Caco-2 (cell line): ENCODE measurements at regions not wholly inside any gene's neighbourhood (a gene's known extent, or its start where the extent isn't known, plus 50 kb on each side); places are given as distances from the start of the nearest gene placed in this dataset.

ENCODE experiments used
- BruUV-seq: library from RNA; stranded (reverse); fragments of 400-500 nt; replicated peaks from 2 replicates; lab custom pipeline; 2021; lab: Mats Ljungman, UMichigan
- CTCF ChIA-PET: fragments of 300-600 bp; sonication (Branson Sonifier 250); formaldehyde crosslinking; loops from one replicate; lab custom pipeline; 2022; ENCODE audit warnings: antibody characterized with exemption; lab: Charles Lee
- POLR2A ChIA-PET: fragments of 300-600 bp; sonication (Branson Sonifier 250); formaldehyde crosslinking; loops from one replicate; lab custom pipeline; 2022; ENCODE audit warnings: antibody characterized with exemption; lab: Charles Lee
- DNase-seq, 2 experiments: peaks; one replicate each; pipeline versions ENCODE4 v3.0.0 to v3.0.0-alpha.2; 2020 to 2022
- H3K27me3 ChIP-seq: replicated peaks from 2 replicates; pipeline ENCODE4 v1.6.0; 2011; ENCODE audit warnings: low read length; ENCODE audit not compliant: control insufficient read depth, insufficient read depth
- H3K36me3 ChIP-seq: 2 replicates; pipeline ENCODE4 v1.5.1; 2011; ENCODE audit warnings: low read length; ENCODE audit not compliant: control insufficient read depth, insufficient read depth
- H3K4me1 ChIP-seq: fragments of 250-450 bp; sonication (Bioruptor Pico); 2 replicates; pipeline ENCODE4 v1.5.1; 2020; ENCODE audit warnings: mild to moderate bottlenecking
- H3K4me3 ChIP-seq: 2 replicates; pipeline ENCODE4 v1.5.1; 2011; ENCODE audit warnings: low read depth, mild to moderate bottlenecking, control low read depth, low read length
- H3K9me3 ChIP-seq: fragments of 250-450 bp; sonication (Bioruptor Pico); 2 replicates; pipeline ENCODE4 v1.5.1; 2020; ENCODE audit warnings: mild to moderate bottlenecking, moderate library complexity
- H3K27ac Mint-ChIP-seq: one replicate; pipeline ENCODE4 v1.8.0; 2022; ENCODE audit warnings: mixed read lengths; ENCODE audit not compliant: unreplicated experiment
- H3K27me3 Mint-ChIP-seq: one replicate; pipeline ENCODE4 v1.8.0; 2022; ENCODE audit warnings: mixed read lengths; ENCODE audit not compliant: insufficient read depth, unreplicated experiment
- H3K36me3 Mint-ChIP-seq: one replicate; pipeline ENCODE4 v1.8.0; 2022; ENCODE audit warnings: mild to moderate bottlenecking, mixed read lengths; ENCODE audit not compliant: insufficient read depth, unreplicated experiment
- H3K4me1 Mint-ChIP-seq: one replicate; pipeline ENCODE4 v1.8.0; 2022; ENCODE audit warnings: low read depth, mixed read lengths; ENCODE audit not compliant: unreplicated experiment
- H3K4me3 Mint-ChIP-seq: one replicate; pipeline ENCODE4 v1.8.0; 2022; ENCODE audit warnings: mild to moderate bottlenecking, moderate library complexity, mixed read lengths; ENCODE audit not compliant: unreplicated experiment
- H3K9me3 Mint-ChIP-seq: one replicate; pipeline ENCODE4 v1.8.0; 2022; ENCODE audit warnings: mixed read lengths; ENCODE audit not compliant: unreplicated experiment
- CTCF ChIP-seq, 2 experiments: fragments of 200-600 bp in 1 of 2; IDR thresholded peaks; 1 replicate in 1 of 2; 2 replicates in 1 of 2; pipeline versions ENCODE4 v1.5.1 to v1.8.0; 2011 to 2022; ENCODE audit warnings: antibody characterized with exemption in 1 of 2, control low read depth in 1 of 2, inconsistent platforms in 1 of 2, low read depth in 1 of 2, low read length in 1 of 2, mild to moderate bottlenecking in 1 of 2, moderate library complexity in 1 of 2; ENCODE audit not compliant: insufficient read depth in 1 of 2, severe bottlenecking in 1 of 2, unreplicated experiment in 1 of 2
- intact Hi-C: fragments of 100-400 bp; cut with micrococcal nuclease; formaldehyde crosslinking; loops from one replicate; pipeline ENCODE4 v1.10.0; 2022; ENCODE audit not compliant: unreplicated experiment

GRCh38 chr16:27665881-27666280 is 115.9 kb downstream of the KATNIP start:
- no peak overlapping the region for H3K27ac Mint-ChIP-seq
- Histone ChIP-seq H3K9me3 (no peaks in the 10 kb centered on the region), H3K36me3 (no peaks in the 10 kb centered on the region), H3K4me1 (peaks cover 1% of the 10 kb centered on the region; the same call in 1 of the 2 replicates), H3K27me3 (no peaks in the 10 kb centered on the region), H3K4me3 (no peak overlapping the region)
- H3K9me3 Mint-ChIP-seq, result no peaks in the 10 kb centered on the region
- no peak for TF ChIP-seq CTCF (IDR thresholded peaks at IDR 0.05; ENCODE audit: insufficient read depth in 1 of 2, low read depth in 1 of 2, low read length in 1 of 2, severe bottlenecking in 1 of 2, unreplicated experiment in 1 of 2)
- BruUV-seq, result no TSS peak
- no peaks in the 10 kb centered on the region for H3K4me1 Mint-ChIP-seq
- H3K27me3 Mint-ChIP-seq, result no peaks in the 10 kb centered on the region
- H3K36me3 Mint-ChIP-seq, result no peaks in the 10 kb centered on the region
- no peak for DNase-seq
- intact Hi-C loops, result no loop called here
- H3K4me3 Mint-ChIP-seq, result no peak overlapping the region
- ChIA-PET POLR2A (no interaction called here), CTCF (no interaction called here)

- peaks cover 7% of the 10 kb centered on the region for H3K4me1 Mint-ChIP-seq
- POLR2A ChIA-PET, result no interaction called here
- H3K4me3 Mint-ChIP-seq, result no peak overlapping the region
Observed at GRCh38 chr16:27670071-27670810, 120.3 kb downstream of the KATNIP start.

GRCh38 chr16:27671410-27671809 is 121.5 kb downstream of the KATNIP start:
- ChIA-PET POLR2A (no interaction called here), CTCF (interaction anchor here (0.9 kb wide), 1 partner anchor 31 kb away, joined by 3 read pairs; no protein-coding TSS in a partner anchor)
- no TSS peak for BruUV-seq
- Mint-ChIP-seq H3K4me3 (no peak overlapping the region), H3K9me3 (peaks cover 11% of the 10 kb centered on the region), H3K36me3 (peaks cover 6% of the 10 kb centered on the region), H3K27me3 (no peaks in the 10 kb centered on the region), H3K27ac (no peak overlapping the region), H3K4me1 (peaks cover 7% of the 10 kb centered on the region)
- peaks cover 12% of the 10 kb centered on the region; the same call in 1 of the 2 replicates for H3K4me1 ChIP-seq
- H3K9me3 ChIP-seq, result no peaks in the 10 kb centered on the region; the same call in 1 of the 2 replicates
- peak in 1 of 2 experiments; percentile 21 for TF ChIP-seq CTCF (IDR thresholded peaks at IDR 0.05; ENCODE audit: insufficient read depth in 1 of 2, low read depth in 1 of 2, low read length in 1 of 2, severe bottlenecking in 1 of 2, unreplicated experiment in 1 of 2)
- H3K36me3 ChIP-seq, result no peaks in the 10 kb centered on the region
- no peaks in the 10 kb centered on the region for H3K27me3 ChIP-seq
- DNase-seq, result peak; percentile 38 to 54
- no peak overlapping the region for H3K4me3 ChIP-seq
- intact Hi-C loops, result no loop called here

More at GRCh38 chr16:27670071-27670810, 120.3 kb downstream of the KATNIP start:
- Mint-ChIP-seq H3K27me3 (no peaks in the 10 kb centered on the region), H3K27ac (no peak overlapping the region), H3K36me3 (peaks cover 6% of the 10 kb centered on the region), H3K9me3 (peaks cover 11% of the 10 kb centered on the region)
- no peak for TF ChIP-seq CTCF (IDR thresholded peaks at IDR 0.05; ENCODE audit: insufficient read depth in 1 of 2, low read depth in 1 of 2, low read length in 1 of 2, severe bottlenecking in 1 of 2, unreplicated experiment in 1 of 2)
- no peak for DNase-seq
- intact Hi-C loops, result no loop called here
- Histone ChIP-seq H3K4me1 (peaks cover 12% of the 10 kb centered on the region; the same call in 1 of the 2 replicates), H3K4me3 (no peak overlapping the region), H3K27me3 (no peaks in the 10 kb centered on the region), H3K36me3 (no peaks in the 10 kb centered on the region), H3K9me3 (no peaks in the 10 kb centered on the region; the same call in 1 of the 2 replicates)
- no TSS peak for BruUV-seq
- CTCF ChIA-PET, result no interaction called here
